ENCODE measurements at regions not wholly inside any gene's neighbourhood (a gene's known extent, or its start where the extent isn't known, plus 50 kb on each side); places are given as distances from the start of the nearest gene placed in this dataset.

- TF ChIP-seq PATZ1 (CRISPR knock-in tag; IDR thresholded peaks at IDR 0.05; ENCODE audit: borderline replicate concordance) (no peak), RARB (CRISPR knock-in tag; IDR thresholded peaks at IDR 0.05) (no peak), TSHZ2 (CRISPR knock-in tag; IDR thresholded peaks at IDR 0.05) (no peak), BACH2 (CRISPR knock-in tag; IDR thresholded peaks at IDR 0.05; ENCODE audit: borderline replicate concordance) (no peak), TOX (CRISPR knock-in tag; IDR thresholded peaks at IDR 0.05; ENCODE audit: borderline replicate concordance) (no peak)
These were observed 81.0 kb upstream of the ZPLD1 start for GRCh38 chr3:102353805-102354204.
